Duodenal mucosa (tissue), 2 donors: ENCODE measurements at regions not wholly inside any gene's neighbourhood (a gene's known extent, or its start where the extent isn't known, plus 50 kb on each side); places are given as distances from the start of the nearest gene placed in this dataset.
"Not testable (repeated sequence)": the region's sequence is repeated elsewhere in the genome, so short reads cannot be mapped to it uniquely, and the experiment has no call there.

ENCODE experiments used
- H3K27ac ChIP-seq: one replicate; pipeline ENCODE4 v1.7.0; 2013; ENCODE audit warnings: low read depth, low read length
- H3K27me3 ChIP-seq, 2 donors: one replicate each; pipeline ENCODE4 v1.7.0; 2013; ENCODE audit warnings: low read length in 2 of 2, control low read depth in 1 of 2; ENCODE audit not compliant: insufficient read depth in 2 of 2, control insufficient read depth in 1 of 2
- H3K36me3 ChIP-seq, 2 donors: one replicate each; pipeline ENCODE4 v1.7.0; 2013; ENCODE audit warnings: low read length in 2 of 2, control low read depth in 1 of 2; ENCODE audit not compliant: insufficient read depth in 2 of 2, control insufficient read depth in 1 of 2
- H3K4me1 ChIP-seq, 2 donors: one replicate each; pipeline ENCODE4 v1.7.0; 2013; ENCODE audit warnings: low read length in 2 of 2, control low read depth in 1 of 2; ENCODE audit not compliant: insufficient read depth in 2 of 2, control insufficient read depth in 1 of 2
- H3K4me3 ChIP-seq, 2 donors: one replicate each; pipeline ENCODE4 v1.7.0; 2013; ENCODE audit warnings: low read length in 2 of 2, low read depth in 1 of 2
- H3K9ac ChIP-seq, 2 donors: one replicate each; pipeline ENCODE4 v1.7.0; 2013; ENCODE audit warnings: low read length in 2 of 2, low read depth in 1 of 2
- H3K9me3 ChIP-seq, 2 donors: one replicate each; pipeline ENCODE4 v1.7.0; 2013; ENCODE audit warnings: low read length in 2 of 2, control low read depth in 1 of 2; ENCODE audit not compliant: control insufficient read depth in 1 of 2

DNA sequence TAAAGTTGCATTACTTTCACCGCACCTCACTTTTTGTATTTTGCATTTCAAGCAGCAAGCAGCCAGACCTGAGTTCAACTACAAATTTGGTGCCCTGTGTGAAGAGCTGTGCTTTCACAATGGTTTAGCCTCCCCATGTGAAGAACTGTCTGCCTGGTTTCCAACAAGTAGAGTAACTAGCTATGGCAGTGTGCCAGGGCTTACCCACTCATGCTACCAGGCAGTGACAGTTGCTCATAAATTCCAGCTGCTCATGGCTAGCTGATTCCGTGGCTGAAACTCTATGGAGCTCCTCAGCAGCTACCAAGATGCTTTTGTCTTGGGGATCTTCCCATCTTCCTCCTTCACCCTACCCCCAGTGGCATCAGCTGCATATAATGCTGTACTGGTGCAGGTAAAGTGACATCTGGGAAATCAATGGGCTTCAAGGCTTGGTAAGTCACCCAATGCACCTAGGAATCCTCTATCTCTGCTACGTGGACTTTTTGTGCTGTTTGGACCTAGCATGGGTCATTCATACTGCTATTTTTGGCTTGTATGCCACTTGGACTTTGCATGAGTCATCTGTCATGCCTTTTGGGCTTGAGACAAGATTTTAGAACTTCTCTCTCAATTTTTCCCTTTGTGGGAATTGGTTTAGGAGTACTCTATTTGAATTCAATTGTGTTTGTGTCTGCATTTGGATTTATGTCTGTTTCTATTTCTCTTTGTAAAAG is 176.5 kb upstream of the GJE1 start:
- Histone ChIP-seq H3K36me3 (no peaks in the 10 kb centered on the region), H3K27me3 (no peaks in the 10 kb centered on the region), H3K27ac (no peak overlapping the region), H3K4me1 (no peaks in the 10 kb centered on the region), H3K9ac (no peak overlapping the region), H3K4me3 (no peak overlapping the region), H3K9me3 (peaks cover 7 to 11% of the 10 kb centered on the region in 2 donors)

DNA sequence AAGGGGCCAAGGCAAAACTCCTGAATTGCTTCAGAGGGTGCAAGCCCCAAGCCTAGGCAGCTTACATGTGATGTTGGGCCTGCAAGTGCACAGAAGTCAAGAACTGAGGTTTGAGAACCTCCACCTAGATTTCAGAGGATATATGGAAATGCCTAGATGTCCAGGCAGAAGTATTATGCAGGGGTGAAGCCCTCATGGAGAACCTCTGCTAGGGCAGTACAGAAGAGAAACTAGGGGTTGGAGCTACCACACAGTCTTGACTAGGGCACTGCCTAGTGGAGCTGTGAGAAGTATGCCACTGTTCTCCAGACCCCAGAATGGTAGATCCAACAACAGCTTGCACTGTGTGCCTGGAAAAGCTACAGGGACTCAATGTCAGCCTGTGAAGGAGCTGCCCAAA is 179.7 kb upstream of the GJE1 start:
- Histone ChIP-seq H3K4me1 (no peaks in the 10 kb centered on the region), H3K9me3 (peaks cover 7 to 11% of the 10 kb centered on the region in 2 donors)

DNA sequence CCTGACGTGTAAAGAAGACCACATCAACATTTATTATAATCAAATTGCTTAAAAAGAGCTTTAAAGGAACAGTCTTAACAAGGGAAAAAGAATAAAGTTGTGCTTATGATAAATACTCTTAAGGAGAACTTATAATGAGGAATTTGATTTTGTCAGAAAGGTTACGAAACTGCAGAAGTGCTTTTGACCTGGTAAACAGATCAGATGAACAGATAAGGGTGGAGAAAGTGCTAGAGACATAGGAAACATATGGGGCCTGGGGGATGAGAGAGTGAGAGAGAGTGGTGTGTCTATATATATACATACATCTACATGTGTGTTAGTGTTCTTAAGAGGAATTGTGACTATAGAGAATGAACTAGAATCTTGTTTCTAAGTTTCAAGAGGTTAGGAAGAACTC is 186.2 kb upstream of the GJE1 start:
- Histone ChIP-seq H3K9ac (no peak overlapping the region), H3K9me3 (peaks cover 0 to 2% of the 10 kb centered on the region in 2 donors), H3K4me3 (no peak overlapping the region), H3K36me3 (no peaks in the 10 kb centered on the region), H3K27ac (no peak overlapping the region), H3K4me1 (no peaks in the 10 kb centered on the region), H3K27me3 (no peaks in the 10 kb centered on the region)

More for the DNA sequence above, 179.7 kb upstream of the GJE1 start:
- no peak overlapping the region for H3K4me3 ChIP-seq
- H3K9ac ChIP-seq, result no peak overlapping the region
- no peaks in the 10 kb centered on the region for H3K27me3 ChIP-seq
- H3K27ac ChIP-seq, result no peak overlapping the region
- no peaks in the 10 kb centered on the region for H3K36me3 ChIP-seq

DNA sequence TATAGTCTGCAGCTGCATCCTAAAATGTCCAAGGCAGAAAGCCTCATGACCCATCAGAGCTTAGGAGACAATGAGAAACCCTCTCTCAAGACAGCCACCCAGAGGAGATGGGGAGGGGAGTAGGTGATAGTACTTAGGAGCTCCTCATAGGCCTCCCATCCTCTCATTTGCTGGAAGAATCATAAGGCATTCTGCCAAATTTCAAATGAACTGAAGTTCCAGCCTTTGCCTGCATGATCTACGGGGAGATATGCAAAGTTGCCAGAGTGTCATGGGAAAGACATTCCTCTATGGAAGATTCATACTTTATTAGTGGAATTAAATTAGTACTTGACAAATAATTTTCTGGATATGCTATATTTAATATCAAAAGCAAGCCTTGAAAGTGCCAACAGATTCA is 194.1 kb upstream of the GJE1 start:
- Histone ChIP-seq H3K27me3 (no peaks in the 10 kb centered on the region), H3K27ac (no peak overlapping the region), H3K4me3 (no peak overlapping the region), H3K9me3 (no peaks in the 10 kb centered on the region), H3K36me3 (no peaks in the 10 kb centered on the region), H3K4me1 (no peaks in the 10 kb centered on the region), H3K9ac (no peak overlapping the region)

DNA sequence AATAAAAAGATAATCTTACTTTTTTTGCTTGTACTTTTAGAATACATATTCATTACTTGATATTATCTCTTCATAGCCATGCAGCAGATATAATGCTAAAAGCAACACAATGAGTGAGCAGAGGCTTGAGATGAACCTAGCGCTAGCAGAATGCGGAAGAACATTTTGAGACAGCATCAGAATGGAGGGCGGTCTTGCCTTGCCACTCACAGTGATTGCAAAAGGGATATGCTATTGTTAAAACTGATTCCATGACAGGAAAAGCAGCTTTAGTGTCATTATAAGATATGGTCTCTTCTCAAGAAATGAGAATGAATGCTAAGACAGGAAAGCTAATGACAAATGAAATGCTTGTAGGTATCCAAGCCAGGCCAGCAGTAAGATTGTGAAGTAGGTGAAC is 200.0 kb upstream of the GJE1 start:
- H3K9ac ChIP-seq, result no peak overlapping the region
- H3K27ac ChIP-seq, result no peak overlapping the region
- no peaks in the 10 kb centered on the region for H3K36me3 ChIP-seq
- no peaks in the 10 kb centered on the region for H3K9me3 ChIP-seq
- no peaks in the 10 kb centered on the region for H3K4me1 ChIP-seq
- H3K4me3 ChIP-seq, result no peak overlapping the region
- H3K27me3 ChIP-seq, result no peaks in the 10 kb centered on the region

DNA sequence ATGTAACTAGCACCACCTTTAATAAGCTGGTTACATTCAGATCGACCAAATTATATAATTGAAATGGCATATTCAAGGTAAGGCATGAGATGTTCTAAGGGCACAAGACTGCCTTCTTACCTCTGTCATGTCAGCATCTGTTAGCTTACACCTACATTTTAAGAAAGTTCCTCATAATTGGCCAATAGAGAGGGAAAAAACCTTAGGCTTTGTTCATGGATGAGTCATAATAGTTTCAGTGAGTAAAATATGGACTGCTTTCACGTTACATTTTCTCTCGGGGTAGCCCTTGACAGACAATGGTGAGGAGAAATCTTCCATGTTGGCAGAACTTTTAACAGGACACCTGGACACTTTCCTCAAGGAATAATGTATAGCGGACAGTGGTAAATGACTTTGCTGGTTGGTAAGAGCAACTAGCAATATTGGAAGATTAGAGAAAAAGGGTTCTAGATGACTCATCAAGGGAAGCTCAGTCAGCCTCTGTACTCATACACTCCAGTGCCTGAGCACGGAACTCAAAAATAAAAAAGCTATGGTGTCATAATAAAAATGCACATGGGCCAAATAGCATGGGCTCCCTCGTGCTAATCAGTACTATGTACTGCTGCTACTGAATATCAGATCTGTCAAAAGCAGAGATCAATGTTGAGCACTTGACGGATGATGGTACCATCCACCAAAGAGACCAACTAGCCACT is 206.4 kb upstream of the GJE1 start:
- not testable (repeated sequence) for H3K27me3 ChIP-seq, H3K27ac ChIP-seq, H3K9ac ChIP-seq, H3K4me1 ChIP-seq, H3K4me3 ChIP-seq, H3K36me3 ChIP-seq, H3K9me3 ChIP-seq

DNA sequence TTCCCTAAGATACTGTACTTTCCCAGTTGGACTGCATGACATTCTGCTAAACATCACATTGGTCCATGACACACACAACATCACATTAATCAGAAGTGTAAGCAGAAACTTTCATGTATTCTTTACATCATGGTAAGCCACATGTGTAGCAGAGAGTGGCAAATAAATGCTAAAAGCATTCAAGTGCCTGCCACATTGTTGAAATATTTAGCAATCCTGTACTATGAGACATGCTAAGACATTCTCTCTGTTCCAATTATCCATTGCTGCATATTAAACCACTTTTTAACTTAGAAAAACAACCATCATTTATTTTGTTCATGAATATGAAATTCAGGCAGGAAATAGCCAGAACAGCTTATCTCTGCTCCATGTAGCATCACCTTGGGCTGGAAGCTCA is 207.7 kb upstream of the GJE1 start:
- Histone ChIP-seq H3K4me3 (no peak overlapping the region), H3K9ac (no peak overlapping the region), H3K36me3 (no peaks in the 10 kb centered on the region), H3K27me3 (no peaks in the 10 kb centered on the region), H3K4me1 (no peaks in the 10 kb centered on the region), H3K27ac (no peak overlapping the region), H3K9me3 (peaks cover 0 to 3% of the 10 kb centered on the region in 2 donors)

DNA sequence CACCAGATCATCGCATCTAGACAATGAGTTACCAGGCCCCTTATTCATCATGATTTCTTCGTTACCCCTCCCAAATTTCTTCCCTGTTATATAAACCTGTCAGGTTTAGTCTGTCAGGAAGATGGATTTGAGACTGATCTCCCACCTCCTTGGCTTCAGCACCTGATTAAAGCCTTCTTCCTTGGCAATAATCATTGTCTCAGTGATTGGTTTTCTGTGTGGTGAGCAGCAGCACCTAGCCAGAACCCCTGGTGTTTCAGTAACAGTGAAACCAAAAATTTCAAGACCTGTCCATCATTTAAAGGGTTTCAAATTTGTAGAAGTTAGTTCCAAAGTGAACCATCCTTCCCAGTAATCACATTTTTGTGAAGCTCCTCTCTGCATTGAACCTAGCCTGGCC is 209.8 kb upstream of the GJE1 start:
- Histone ChIP-seq H3K4me3 (no peak overlapping the region), H3K27ac (no peak overlapping the region), H3K27me3 (no peaks in the 10 kb centered on the region)

DNA sequence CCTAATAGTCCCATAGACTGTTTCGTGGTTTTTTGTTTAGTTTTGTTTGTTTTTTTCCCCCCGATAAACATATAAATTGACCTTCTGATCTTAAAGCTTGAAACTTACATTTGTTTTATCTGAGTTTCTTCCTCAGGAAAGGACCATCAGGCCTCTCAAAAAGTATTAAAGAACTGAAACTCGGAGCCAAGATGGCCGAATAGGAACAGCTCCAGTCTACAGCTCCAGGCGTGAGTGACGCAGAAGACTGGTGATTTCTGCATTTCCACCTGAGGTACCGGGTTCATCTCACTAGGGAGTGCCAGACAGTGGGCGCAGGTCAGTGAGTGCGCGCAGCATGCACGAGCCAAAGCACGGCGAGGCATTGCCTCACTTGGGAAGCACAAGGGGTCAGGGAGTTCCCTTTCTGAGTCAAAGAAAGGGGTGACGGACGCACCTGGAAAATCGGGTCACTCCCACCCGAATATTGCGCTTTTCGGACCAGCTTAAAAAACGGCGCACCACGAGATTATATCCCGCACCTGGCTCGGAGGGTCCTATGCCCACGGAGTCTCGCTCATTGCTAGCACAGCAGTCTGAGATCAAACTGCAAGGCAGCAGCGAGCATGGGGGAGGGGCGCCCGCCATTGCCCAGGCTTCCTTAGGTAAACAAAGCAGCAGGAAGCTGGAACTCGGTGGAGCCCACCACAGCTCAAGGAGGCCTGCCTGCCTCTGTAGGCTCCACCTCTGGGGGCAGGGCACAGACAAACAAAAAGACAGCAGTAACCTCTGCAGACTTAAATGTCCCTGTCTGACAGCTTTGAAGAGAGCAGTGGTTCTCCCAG is 215.8 kb upstream of the GJE1 start:
- not testable (repeated sequence) for H3K27ac ChIP-seq, H3K9me3 ChIP-seq, H3K9ac ChIP-seq, H3K4me3 ChIP-seq, H3K4me1 ChIP-seq, H3K27me3 ChIP-seq, H3K36me3 ChIP-seq

More for the DNA sequence above, 209.8 kb upstream of the GJE1 start:
- H3K9ac ChIP-seq, result no peak overlapping the region
- H3K9me3 ChIP-seq, result peaks cover 0 to 3% of the 10 kb centered on the region in 2 donors
- H3K36me3 ChIP-seq, result no peaks in the 10 kb centered on the region
- no peaks in the 10 kb centered on the region for H3K4me1 ChIP-seq

DNA sequence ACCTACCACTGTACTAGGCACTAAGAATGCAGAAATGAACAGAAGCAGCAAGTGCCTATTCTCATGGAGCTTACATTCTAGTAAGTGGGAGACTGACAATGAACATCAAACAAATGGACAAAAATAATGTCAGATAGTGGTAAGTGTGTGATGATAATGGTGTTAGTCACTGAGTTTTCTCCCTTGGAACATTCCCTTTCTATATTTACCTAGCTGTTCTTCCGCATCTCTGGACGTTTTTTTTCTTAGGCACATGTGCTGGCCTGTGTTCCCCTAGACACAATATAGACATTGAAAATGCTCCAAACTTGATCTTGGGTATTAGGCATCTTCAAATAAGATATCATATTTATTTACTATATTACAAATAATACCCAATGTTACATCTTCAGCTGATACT is 218.1 kb upstream of the GJE1 start:
- no peaks in the 10 kb centered on the region for H3K9me3 ChIP-seq
- no peak overlapping the region for H3K27ac ChIP-seq
- no peaks in the 10 kb centered on the region for H3K36me3 ChIP-seq
- no peaks in the 10 kb centered on the region for H3K4me1 ChIP-seq
- no peak overlapping the region for H3K9ac ChIP-seq
- H3K27me3 ChIP-seq, result no peaks in the 10 kb centered on the region
- H3K4me3 ChIP-seq, result no peak overlapping the region
